ENCODE measurements at regions not wholly inside any gene's neighbourhood (a gene's known extent, or its start where the extent isn't known, plus 50 kb on each side); places are given as distances from the start of the nearest gene placed in this dataset.
"Not testable (repeated sequence)": the region's sequence is repeated elsewhere in the genome, so short reads cannot be mapped to it uniquely, and the experiment has no call there.

DNA sequence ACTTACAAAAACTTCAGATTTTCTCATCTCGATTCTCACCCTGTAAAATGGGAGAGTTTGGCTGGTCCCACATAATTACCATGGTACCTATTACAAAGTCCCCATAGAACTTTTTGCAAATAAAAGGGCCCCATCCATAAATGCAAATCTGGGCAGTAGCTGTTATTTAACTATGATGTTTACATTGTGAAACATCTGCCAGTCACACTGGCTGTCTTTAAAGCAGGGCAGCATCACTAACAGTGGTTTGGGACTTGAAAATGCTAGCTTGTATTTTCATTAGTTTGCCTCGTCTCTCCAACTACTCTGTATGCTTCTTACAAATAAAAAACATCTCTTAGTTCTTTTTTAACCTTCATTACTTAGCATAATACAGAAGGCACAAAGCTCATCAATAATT lies 240.7 kb downstream of the FZD1 start:
- intact Hi-C loops (cut with DNase I), result no loop called here
- DNase-seq (ENCODE audit: low spot score), result no peak

DNA sequence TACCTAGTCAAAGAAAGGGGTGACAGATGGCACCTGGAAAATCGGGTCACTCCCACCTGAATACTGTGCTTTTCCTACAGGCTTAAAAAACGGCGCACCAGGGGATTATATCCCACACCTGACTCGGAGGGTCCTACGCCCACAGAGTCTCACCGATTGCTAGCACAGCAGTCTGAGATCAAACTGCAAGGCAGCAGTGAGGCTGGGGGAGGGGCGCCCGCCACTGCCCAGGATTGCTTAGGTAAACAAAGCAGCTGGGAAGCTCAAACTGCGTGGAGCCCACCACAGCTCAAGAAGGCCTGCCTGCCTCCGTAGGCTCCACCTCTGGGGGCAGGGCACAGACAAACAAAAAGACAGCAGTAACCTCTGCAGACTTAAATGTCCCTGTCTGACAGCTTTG lies 242.7 kb downstream of the FZD1 start:
- intact Hi-C loops (cut with DNase I); DNase-seq (ENCODE audit: low spot score): not testable (repeated sequence)

DNA sequence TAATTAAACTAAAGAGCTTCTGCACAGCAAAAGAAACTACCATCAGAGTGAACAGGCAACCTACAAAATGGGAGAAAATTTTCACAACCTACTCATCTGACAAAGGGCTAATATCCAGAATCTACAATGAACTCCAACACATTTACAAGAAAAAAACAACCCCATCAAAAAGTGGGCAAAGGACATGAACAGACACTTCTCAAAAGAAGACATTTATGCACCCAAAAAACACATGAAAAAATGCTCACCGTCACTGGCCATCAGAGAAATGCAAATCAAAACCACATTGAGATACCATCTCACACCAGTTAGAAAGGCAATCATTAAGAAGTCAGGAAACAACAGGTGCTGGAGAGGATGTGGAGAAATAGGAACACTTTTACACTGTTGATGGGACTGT lies 247.6 kb downstream of the FZD1 start:
- intact Hi-C loops (cut with DNase I); DNase-seq (ENCODE audit: low spot score): not testable (repeated sequence)

DNA sequence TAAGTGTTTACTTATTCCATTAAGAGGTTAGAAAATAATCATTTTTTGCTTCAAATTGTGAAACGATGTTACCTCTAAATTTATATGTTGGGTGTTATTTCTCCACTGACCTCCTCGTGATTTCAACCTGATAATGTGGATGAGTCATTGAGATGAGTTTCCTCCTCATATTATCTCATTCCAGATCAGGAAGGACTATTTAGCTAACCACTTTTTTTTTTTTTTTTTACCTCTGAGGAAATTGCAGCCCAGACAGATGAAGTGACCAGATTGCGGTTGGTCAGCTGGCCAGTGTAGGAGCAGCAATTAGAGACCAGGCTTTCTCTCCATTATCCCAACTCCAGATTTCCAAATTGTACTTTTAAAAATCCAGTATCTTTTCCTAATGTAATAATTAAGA lies 248.7 kb downstream of the FZD1 start:
- intact Hi-C loops (cut with DNase I), result no loop called here
- DNase-seq (ENCODE audit: low spot score), result no peak

DNA sequence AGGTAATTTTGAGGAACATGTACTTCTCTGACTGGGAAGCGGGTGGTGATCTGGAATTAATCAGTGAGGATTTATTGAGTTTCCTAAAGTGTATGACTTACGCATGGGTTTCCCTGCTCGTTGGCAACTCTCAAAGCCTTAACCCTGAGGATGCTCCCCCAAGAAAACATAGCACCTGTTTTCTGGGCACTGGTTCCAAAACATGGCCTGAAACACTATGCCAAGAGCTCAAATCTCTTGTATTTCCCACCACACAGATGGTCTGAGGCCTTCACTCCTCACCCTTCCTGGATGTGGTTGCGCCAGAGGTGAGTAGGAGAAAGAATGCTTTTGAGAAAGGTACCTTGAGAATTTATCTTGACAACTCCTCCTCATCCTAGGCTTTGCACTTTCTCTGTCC lies 250.4 kb downstream of the FZD1 start:
- intact Hi-C loops (cut with DNase I), result no loop called here
- DNase-seq (ENCODE audit: low spot score), result no peak

DNA sequence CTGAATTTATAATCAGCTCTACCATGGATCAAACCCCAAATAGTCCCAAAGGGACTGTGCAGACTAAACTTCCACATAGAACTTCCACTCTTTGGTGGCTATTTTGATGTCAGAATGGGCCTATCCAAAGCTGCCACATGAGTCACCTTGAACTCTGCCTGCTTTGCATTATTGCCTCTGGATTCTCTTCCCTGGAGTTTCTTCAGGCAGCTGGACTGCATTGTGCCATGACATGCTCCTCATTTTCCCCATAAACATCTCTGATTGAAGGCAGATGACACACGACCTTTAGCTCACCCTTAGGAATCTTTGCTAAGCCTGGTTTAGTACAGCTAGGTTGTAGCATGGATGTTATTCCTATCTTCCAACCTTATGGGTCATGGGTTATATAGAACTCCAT lies 251.7 kb downstream of the FZD1 start:
- no peak for DNase-seq (ENCODE audit: low spot score)
- intact Hi-C loops (cut with DNase I), result no loop called here

DNA sequence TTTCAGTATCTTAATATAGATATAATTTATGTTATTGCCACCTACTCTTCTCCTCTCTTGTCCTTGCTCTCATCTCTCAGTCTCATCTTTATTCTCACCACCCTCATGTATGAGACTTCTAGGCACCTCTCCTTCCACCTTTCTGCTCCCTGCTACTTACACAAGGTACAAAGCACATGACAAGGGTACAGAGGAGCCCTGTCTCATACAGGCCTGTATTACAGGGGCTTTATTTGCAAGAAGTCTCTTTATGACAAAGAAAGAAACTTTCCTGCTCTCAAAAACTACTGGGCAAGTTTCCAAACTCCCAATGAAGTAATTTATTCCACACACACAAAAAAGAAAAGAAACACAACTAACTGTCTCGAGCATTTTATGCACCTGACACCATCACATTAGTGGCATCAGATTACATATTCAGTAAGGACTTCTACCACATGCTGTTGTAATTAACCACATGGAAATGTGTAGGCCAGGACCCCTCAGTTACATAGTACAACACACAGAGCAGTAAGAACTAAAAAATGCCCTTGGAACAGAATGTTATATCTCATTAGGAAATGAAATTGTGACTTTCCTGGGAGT lies 253.1 kb downstream of the FZD1 start:
- intact Hi-C loops (cut with DNase I), result no loop called here
- no peak for DNase-seq (ENCODE audit: low spot score)

DNA sequence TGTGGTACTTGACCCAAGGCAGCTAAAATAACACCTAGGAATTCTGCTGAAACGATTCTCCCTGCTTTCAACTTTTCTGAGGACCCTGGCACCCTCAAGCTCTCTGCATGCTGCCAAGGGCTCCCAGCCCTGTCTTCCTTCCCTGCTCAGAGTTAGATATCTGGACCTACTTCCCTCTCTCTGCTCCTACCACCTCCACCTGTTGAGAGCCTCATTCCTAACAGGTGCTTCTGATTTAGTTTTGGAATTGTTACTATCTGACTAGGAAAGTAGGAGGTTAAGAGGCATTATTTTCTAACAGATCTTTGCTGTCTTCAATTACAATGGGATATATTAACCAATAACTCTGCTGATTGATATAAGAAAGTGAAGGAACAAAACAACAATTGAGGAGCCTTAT lies 253.8 kb downstream of the FZD1 start:
- intact Hi-C loops (cut with DNase I), result no loop called here
- no peak for DNase-seq (ENCODE audit: low spot score)

DNA sequence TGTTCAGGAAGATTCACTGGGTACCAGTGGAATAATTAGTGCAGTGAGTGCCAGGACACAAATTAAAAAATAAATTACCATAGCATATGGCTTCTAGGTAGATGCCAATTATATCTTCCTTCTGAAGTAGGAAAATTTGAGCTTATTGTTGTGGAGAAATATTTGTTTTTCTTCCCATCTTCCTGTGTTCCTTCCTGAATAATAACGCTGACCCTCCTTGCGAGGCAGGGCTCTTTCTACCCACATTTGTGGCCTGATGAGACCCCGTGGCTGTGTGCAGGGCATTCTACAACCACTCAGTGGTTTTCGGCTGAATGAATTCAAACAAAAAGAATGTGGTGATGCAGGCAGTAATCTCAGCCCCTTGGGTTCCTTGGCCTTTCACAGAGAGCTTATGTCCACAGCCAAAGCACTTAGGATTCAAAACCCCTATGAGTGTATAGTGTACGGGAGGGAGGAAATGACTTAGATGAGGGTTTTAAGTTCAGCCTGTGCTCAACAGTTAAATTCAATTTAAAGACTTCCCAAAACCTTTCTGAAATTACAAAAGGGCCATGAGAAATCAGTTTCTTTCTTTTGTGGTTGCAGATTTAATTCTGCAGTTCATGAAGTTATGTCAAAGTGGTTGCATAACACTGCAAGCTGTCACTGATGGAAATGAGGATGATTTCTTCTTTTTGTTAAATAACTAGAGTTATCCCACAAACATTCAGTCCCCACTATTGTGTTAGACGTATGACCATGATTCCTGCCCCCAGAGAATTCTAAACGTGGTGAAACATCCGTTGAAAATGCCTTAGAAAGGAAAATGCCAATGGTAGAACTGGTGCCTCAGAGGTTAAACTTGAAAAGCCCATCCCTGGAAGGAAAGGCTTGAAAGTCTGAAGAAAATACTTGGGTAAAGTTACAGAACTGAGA lies 255.3 kb downstream of the FZD1 start:
- intact Hi-C loops (cut with DNase I), result no loop called here
- DNase-seq (ENCODE audit: low spot score), result no peak

DNA sequence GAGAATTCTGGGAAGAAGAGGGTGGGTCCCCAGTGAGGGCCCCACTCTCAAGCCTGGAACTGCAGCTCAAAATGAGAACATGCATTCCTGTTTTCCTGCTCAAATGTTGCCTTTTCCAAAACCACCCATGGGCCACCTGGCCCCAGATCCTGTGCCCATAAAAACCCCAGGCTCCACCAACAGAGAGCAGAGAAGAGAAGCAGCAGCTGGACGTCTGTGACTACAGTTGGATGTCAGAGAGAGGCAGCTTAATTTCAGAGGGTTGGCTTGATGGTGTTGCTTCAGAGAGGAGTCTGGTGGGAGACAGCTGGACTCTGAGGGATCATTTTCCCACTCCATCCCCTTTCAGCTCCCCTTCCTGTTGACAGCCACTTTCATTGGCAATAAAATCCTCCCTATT lies 256.4 kb downstream of the FZD1 start:
- intact Hi-C loops (cut with DNase I), result no loop called here
- DNase-seq (ENCODE audit: low spot score), result no peak

DNA sequence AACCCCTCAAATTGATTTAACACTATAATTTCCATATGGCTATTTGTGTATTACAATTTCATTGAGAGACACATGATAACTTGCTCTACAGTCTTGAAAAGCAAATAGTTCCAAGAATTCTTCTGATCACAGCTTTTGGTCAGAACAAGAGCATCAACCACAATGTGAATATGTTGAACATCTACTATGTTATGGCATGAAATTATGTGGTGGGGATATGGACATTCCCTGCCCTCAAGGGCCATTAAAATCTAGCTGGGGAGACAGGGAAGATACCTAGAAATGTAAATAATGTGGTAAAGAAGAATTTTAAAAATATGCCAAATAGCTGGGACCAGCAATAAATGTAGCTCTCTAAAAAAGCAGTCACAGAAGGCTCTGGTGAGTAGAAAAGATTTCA lies 262.2 kb downstream of the FZD1 start:
- no peak for DNase-seq (ENCODE audit: low spot score)
- intact Hi-C loops (cut with DNase I), result no loop called here

DNA sequence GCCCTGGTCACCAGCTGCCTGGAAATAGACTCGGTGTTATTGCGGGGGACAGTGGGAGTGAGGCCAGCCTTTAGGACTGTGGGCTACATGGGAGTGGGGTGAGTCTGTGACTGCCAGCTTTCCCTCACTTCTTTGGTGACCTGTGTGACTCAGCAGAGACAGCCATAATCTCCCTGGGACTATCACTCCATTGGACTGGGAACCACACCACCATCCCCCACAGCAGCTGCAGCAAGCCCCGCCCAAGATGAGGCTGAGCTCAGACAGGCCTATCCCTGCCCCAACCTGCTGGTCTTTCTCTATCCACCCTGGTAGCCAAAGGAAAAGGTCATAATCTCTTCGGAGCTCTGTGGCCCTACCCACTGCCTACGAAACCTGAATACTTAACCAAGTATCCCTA lies 263.2 kb downstream of the FZD1 start:
- DNase-seq (ENCODE audit: low spot score), result no peak
- intact Hi-C loops (cut with DNase I), result no loop called here

DNA sequence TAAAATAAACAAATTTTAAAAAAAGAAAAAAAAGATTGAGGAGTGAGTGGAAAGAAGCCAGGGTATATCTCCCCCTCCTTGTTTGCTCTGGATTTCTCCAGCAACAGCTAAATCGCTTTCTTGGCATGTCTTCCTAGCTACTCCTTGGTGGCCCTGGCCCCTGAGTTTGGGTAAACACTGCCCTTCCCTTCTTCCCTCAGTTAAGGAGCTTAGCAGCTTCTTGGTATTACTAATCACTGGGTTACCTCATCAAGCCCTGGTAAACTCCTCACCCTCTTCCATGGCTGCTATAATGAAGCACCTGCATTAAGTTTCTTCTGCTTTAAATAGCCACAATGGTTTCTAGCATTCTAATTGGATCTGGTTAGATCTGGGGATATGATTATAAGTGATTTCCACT lies 269.8 kb downstream of the FZD1 start:
- DNase-seq (ENCODE audit: low spot score), result no peak
- intact Hi-C loops (cut with DNase I), result no loop called here

DNA sequence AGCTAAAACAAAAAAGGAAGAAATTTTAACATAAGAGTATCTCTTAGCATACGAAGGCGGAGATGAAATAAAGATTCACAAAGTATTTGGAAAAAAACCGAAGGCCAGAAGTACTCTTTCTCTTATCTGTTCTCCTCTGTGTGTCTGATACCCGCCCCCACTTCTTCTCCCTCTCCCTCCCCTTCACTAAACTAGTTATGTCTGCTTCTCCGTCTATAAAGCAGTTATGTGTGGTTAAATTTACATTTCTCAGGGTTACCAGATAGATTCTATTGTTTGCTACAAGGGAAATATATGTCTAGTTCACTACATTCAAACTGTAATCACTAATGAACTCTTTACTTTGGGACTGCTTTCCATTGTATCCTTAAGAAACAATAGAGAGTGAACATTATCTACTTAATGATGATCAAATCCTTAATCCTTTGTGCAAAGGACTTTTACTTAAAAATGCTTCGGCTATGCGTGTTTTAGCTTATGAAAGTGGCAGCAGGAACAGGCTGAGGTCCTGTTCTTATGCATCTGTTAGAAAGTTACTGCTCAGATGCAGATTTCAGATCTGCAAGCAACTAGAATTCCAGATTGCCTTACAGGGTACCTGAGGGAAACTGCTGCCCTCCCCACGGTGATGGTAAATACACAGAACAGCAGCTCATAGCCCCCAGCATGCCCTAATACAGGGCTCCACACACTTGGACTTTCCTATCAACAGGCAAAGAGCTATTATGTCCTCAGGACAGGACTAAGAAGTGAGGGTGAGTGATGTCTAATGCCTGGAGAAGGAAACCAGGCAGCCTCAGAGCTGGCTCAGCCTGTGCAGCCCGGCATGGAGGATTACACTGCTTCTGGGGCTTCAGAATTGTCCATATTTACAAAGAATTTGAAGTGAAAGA lies 273.3 kb downstream of the FZD1 start:
- intact Hi-C loops (cut with DNase I), result no loop called here
- no peak for DNase-seq (ENCODE audit: low spot score)

DNA sequence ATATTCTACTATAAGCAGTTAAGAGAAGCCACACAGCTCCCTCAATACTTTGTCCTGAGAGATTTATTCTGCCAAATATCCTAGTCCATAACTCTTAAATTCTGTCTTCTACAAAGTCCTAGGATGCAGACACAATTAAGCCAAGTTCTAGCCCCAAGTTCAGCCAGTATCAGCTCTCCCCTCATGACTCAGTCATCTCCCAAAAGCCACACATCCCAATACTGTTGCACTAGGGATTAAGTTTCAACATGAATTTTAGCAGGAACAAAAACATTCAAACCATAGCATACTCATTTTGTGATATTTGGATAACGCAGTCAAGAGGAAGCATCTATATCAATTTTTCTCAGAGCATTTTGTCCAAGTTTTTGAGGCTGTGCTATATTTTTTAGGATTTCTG lies 277.4 kb downstream of the FZD1 start:
- intact Hi-C loops (cut with DNase I), result no loop called here
- no peak for DNase-seq (ENCODE audit: low spot score)

DNA sequence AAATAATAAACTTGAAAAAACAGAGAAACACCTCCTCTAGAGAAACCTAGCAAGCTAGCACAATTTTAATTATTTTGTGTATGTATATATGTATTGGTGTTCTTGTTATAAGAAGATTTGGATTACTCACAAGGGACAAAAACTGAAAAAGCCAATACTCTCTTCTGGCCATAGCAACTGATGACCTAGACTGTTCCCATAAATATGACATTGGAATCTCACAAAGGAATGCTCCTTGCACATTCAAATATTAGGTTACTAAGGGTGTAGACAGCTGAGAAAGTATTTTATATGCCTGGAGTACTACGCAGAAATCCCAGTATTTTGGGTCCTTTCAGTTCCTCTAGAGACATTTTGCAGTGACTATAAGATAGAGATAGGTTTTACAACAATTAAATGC lies 279.4 kb downstream of the FZD1 start:
- DNase-seq (ENCODE audit: low spot score), result no peak
- intact Hi-C loops (cut with DNase I), result no loop called here

DNA sequence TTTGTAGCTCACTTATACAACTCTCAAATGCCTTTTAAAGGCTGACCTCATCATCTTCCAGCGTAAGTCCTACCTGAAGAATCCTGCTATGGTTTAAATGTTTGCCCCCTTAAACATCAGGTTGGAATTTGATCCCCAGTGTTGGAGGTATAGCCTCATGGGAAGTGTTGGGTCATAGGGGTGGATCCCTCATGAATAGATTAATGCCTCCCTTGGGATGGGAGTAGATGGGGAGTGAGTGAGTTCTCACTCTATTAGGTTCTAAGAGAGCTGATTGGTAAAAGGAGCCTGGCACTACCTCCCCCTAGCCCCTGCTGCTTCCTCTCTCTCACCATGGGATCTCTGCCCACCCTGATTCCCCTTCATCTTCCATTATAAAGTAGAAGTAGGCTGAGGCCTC lies 285.6 kb downstream of the FZD1 start:
- intact Hi-C loops (cut with DNase I), result no loop called here
- no peak for DNase-seq (ENCODE audit: low spot score)

DNA sequence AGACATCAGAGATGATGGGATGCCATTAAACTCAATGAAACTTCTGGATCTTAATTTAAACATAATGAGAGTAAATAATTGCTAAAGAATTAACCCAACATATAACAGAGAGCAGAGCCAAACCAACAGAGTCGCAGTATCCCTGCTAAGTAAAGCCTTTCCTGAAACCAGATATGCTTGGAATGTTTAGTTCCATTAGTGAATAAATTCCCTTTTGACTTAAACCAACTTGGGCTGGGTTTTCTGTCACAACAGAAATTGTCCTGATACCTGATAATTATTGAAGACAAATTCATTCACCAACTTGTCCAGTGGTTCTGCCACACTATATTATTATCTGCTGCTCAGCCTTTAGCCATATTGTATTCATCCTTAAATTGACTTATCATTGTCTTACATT lies 286.7 kb downstream of the FZD1 start:
- intact Hi-C loops (cut with DNase I), result no loop called here
- DNase-seq (ENCODE audit: low spot score), result no peak

DNA sequence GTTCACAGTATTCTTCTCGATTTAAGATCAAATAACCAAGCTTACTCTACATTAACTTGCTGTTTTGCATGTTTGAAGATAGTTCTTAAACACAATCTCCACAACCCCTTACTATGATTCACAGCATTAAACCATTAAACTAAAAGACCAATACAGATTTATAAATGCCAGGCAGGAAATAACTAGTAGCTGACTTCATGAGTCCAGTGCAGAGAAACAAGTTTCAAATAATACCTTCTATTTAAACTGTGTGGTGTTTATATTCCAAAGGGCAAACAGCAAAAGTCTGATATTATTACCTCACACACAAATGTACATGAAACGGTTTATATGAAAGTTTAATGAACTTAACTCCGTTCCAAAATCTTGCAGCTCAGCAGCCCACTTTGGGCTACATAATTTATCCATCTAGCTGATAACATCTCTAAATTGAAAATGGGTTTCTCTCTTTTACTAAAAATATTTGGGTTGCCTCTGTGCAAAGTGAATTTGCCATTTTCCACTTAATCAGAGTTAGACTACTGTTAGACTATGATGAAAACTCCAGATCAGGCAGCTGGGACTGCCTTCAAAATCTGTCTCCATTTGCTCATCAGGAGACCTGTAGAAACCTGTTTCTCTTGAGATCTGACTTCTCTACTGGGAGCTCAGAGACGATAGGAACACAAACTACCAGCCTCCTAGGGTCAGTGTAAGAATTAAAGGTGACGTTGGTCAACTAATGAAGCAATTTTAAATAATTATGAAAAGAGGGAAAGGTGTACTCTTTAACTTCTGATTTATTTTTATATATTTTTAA lies 287.3 kb downstream of the FZD1 start:
- no peak for DNase-seq (ENCODE audit: low spot score)
- intact Hi-C loops (cut with DNase I), result no loop called here

Data from posterior vena cava (tissue), 2 donors.